GM23338 (cell line): ENCODE measurements at regions not wholly inside any gene's neighbourhood (a gene's known extent, or its start where the extent isn't known, plus 50 kb on each side); places are given as distances from the start of the nearest gene placed in this dataset.

Source experiments
- ATAC-seq: fragments of 200-7000 bp; cut with Tn5 transposase; 3 replicates; pipeline ENCODE4 v1.9.1; 2020
- DNase-seq: peaks from one replicate; pipeline ENCODE4 v3.0.0-alpha.2; 2015; ENCODE audit warnings: low spot score
- H2AFZ ChIP-seq: fragments of 200-600 bp; sonication (generic); 2 replicates; pipeline ENCODE4 v1.8.0; 2016; ENCODE audit warnings: antibody characterized with exemption, mild to moderate bottlenecking, moderate library complexity
- H3F3A ChIP-seq: fragments of 200-600 bp; sonication (generic); replicated peaks from 2 replicates; pipeline ENCODE4 v1.8.0; 2017; ENCODE audit warnings: antibody characterized with exemption, mixed run types, low read depth
- H3K27ac ChIP-seq: fragments of 200-600 bp; sonication (generic); 2 replicates; pipeline ENCODE4 v1.6.1; 2016; ENCODE audit warnings: low read depth
- H3K27me3 ChIP-seq: fragments of 200-600 bp; sonication (generic); 2 replicates; pipeline ENCODE4 v1.8.0; 2016; ENCODE audit warnings: mild to moderate bottlenecking, mixed run types, moderate library complexity; ENCODE audit not compliant: insufficient read depth
- H3K36me3 ChIP-seq: fragments of 200-600 bp; sonication (generic); 2 replicates; pipeline ENCODE4 v1.8.0; 2016; ENCODE audit warnings: mild to moderate bottlenecking; ENCODE audit not compliant: insufficient read depth
- H3K4me1 ChIP-seq: fragments of 200-600 bp; sonication (generic); 2 replicates; pipeline ENCODE4 v1.8.0; 2016; ENCODE audit warnings: mild to moderate bottlenecking, moderate library complexity; ENCODE audit not compliant: insufficient read depth
- H3K4me2 ChIP-seq: fragments of 200-600 bp; sonication (generic); 2 replicates; pipeline ENCODE4 v1.7.1; 2017; ENCODE audit warnings: mixed run types
- H3K4me3 ChIP-seq: fragments of 200-600 bp; sonication (generic); 2 replicates; pipeline ENCODE4 v1.6.1; 2016; ENCODE audit warnings: mixed run types
- H3K79me2 ChIP-seq: fragments of 200-600 bp; sonication (generic); replicated peaks from 2 replicates; pipeline ENCODE4 v1.8.0; 2017; ENCODE audit warnings: mild to moderate bottlenecking; ENCODE audit not compliant: insufficient read depth
- H3K9me2 ChIP-seq: fragments of 200-600 bp; sonication (generic); 2 replicates; pipeline ENCODE4 v1.8.0; 2017; ENCODE audit not compliant: insufficient read depth
- H4K20me1 ChIP-seq: fragments of 200-600 bp; sonication (generic); replicated peaks from 2 replicates; pipeline ENCODE4 v1.8.0; 2017; ENCODE audit warnings: mild to moderate bottlenecking; ENCODE audit not compliant: insufficient read depth
- H3K27ac Mint-ChIP-seq: 2 replicates; pipeline ENCODE4 v1.8.0; 2020; ENCODE audit warnings: inconsistent platforms, mild to moderate bottlenecking, moderate library complexity, mixed read lengths
- H3K27me3 Mint-ChIP-seq: 3 replicates; pipeline ENCODE4 v1.8.0; 2022; ENCODE audit warnings: low read depth, mild to moderate bottlenecking, moderate library complexity, mixed read lengths, inconsistent platforms; ENCODE audit not compliant: insufficient read depth, poor library complexity
- H3K36me3 Mint-ChIP-seq: 3 replicates; pipeline ENCODE4 v1.8.0; 2021; ENCODE audit warnings: low read depth, mild to moderate bottlenecking, inconsistent platforms, moderate library complexity, mixed read lengths
- H3K4me1 Mint-ChIP-seq: 3 replicates; pipeline ENCODE4 v1.8.0; 2020; ENCODE audit warnings: mild to moderate bottlenecking, inconsistent platforms, mixed read lengths
- H3K4me3 Mint-ChIP-seq: 3 replicates; pipeline ENCODE4 v1.8.0; 2021; ENCODE audit warnings: moderate library complexity, mild to moderate bottlenecking, inconsistent platforms, mixed read lengths
- H3K9me3 Mint-ChIP-seq: 3 replicates; pipeline ENCODE4 v1.8.0; 2020; ENCODE audit warnings: moderate library complexity, mild to moderate bottlenecking, inconsistent platforms, mixed read lengths
- CREB1 ChIP-seq: fragments of 250-450 bp; sonication (Bioruptor Pico); IDR thresholded peaks from 2 replicates; pipeline ENCODE4 v1.5.0; 2020; ENCODE audit warnings: low read depth, mild to moderate bottlenecking, moderate library complexity
- CTCF ChIP-seq, 2 experiments: fragments of 200-600 bp in 1 of 2; sonication (generic) in 1 of 2; conservative IDR thresholded peaks; 2 replicates each; pipeline versions ENCODE4 v1.5.1 to v1.6.1; 2016 to 2017; ENCODE audit warnings: antibody characterized with exemption in 2 of 2, low read depth in 2 of 2, mild to moderate bottlenecking in 2 of 2, moderate library complexity in 1 of 2
- JUNB ChIP-seq: IDR thresholded peaks from one replicate; pipeline ENCODE4 v1.6.1; 2016; ENCODE audit warnings: antibody characterized with exemption; ENCODE audit not compliant: unreplicated experiment
- NANOG ChIP-seq: IDR thresholded peaks from 2 replicates; pipeline ENCODE4 v1.6.1; 2016; ENCODE audit warnings: antibody characterized with exemption, borderline replicate concordance
- POLR2AphosphoS5 ChIP-seq: IDR thresholded peaks from 2 replicates; pipeline ENCODE4 v1.6.1; 2016; ENCODE audit warnings: antibody characterized with exemption, low read depth
- REST ChIP-seq: IDR thresholded peaks from one replicate; pipeline ENCODE4 v1.6.1; 2018; ENCODE audit warnings: antibody characterized with exemption; ENCODE audit not compliant: unreplicated experiment
- ZNF462 ChIP-seq: fragments of 250-450 bp; sonication (Bioruptor Pico); IDR thresholded peaks from 2 replicates; pipeline ENCODE4 v1.5.0; 2020; ENCODE audit warnings: mild to moderate bottlenecking, moderate library complexity

GRCh38 chr4:3827616-3828492 lies 61.7 kb downstream of the ADRA2C start:
- no peaks in the 10 kb centered on the region for H3K9me2 ChIP-seq
- H4K20me1 ChIP-seq, result no peaks in the 10 kb centered on the region
- H3F3A ChIP-seq, result no peaks in the 10 kb centered on the region
- no peak overlapping the region for H3K27ac ChIP-seq
- Mint-ChIP-seq H3K9me3 (no peaks in the 10 kb centered on the region; the same call in 2 of the 3 replicates), H3K27me3 (peaks cover 32% of the 10 kb centered on the region), H3K4me1 (peaks cover 23% of the 10 kb centered on the region), H3K27ac (no peak overlapping the region), H3K4me3 (no peak overlapping the region), H3K36me3 (no peaks in the 10 kb centered on the region; the same call in 2 of the 3 replicates)
- no peaks in the 10 kb centered on the region for H3K36me3 ChIP-seq
- H3K4me3 ChIP-seq, result no peak overlapping the region
- no peak for DNase-seq
- H3K4me1 ChIP-seq, result 0 out of 2 replicates have a peak, but pooled peaks cover 6% of the 10 kb centered on the region
- H3K27me3 ChIP-seq, result no peaks in the 10 kb centered on the region
- no peak overlapping the region for H2AFZ ChIP-seq
- ATAC-seq, result no peak
- no peak for TF ChIP-seq NANOG
- TF ChIP-seq CTCF (conservative IDR thresholded peaks at IDR 0.05; ENCODE audit: low read depth in 2 of 2), result no peak
- no peak for TF ChIP-seq ZNF462 (CRISPR knock-in tag)
- no peak for TF ChIP-seq REST
- TF ChIP-seq CREB1, result no peak
- TF ChIP-seq JUNB, result no peak
- TF ChIP-seq POLR2AphosphoS5, result no peak
- no peak overlapping the region for H3K4me2 ChIP-seq
- no peaks in the 10 kb centered on the region for H3K79me2 ChIP-seq
